ENCODE measurements at regions not wholly inside any gene's neighbourhood (a gene's known extent, or its start where the extent isn't known, plus 50 kb on each side); places are given as distances from the start of the nearest gene placed in this dataset.

GRCh38 chrX:34744521-34744920 lies 87.4 kb upstream of the TMEM47 start:
- no peak for TF ChIP-seq TARDBP (IDR thresholded peaks at IDR 0.05)
- no peak for TF ChIP-seq SP1 (IDR thresholded peaks at IDR 0.05)
- no peak for TF ChIP-seq FOXM1 (IDR thresholded peaks at IDR 0.05; ENCODE audit: borderline replicate concordance)
- TF ChIP-seq PKNOX1 (IDR thresholded peaks at IDR 0.05) = no peak
- no peak for TF ChIP-seq FOXK2 (IDR thresholded peaks at IDR 0.05)

Measured in HEK293T (cell line).